ENCODE measurements at regions not wholly inside any gene's neighbourhood (a gene's known extent, or its start where the extent isn't known, plus 50 kb on each side); places are given as distances from the start of the nearest gene placed in this dataset.

GRCh38 chr12:67526129-67526528, 122.4 kb upstream of the DYRK2 start:
- peak overlapping the region; percentile 21 to 97 (median 88); a peak in 5 of 7 replicates for H3K27ac Mint-ChIP-seq
- DNase-seq = no peak
- TF ChIP-seq CTCF (conservative IDR thresholded peaks at IDR 0.05) = no peak
- Histone ChIP-seq H3K14ac (ENCODE audit: insufficient read depth, low read length) (no peak overlapping the region), H3K4me1 (ENCODE audit: insufficient read depth, low read length) (peaks cover 10% of the 10 kb centered on the region; the same call in 1 of the 2 replicates), H2BK20ac (ENCODE audit: low read depth, low read length, poor library complexity, severe bottlenecking) (no peak overlapping the region), H3K27ac (ENCODE audit: insufficient read length, low read depth, low read length) (peak overlapping the region; percentile 15), H2BK15ac (ENCODE audit: low read depth, low read length) (no peak overlapping the region), H4K8ac (replicated peaks; ENCODE audit: insufficient read length, low read depth, low read length) (no peak overlapping the region), H3K79me1 (ENCODE audit: insufficient read depth, low read depth, low read length, poor library complexity, severe bottlenecking) (no peaks in the 10 kb centered on the region), H3K4ac (ENCODE audit: low read depth, low read length) (no peak overlapping the region), H4K20me1 (ENCODE audit: control insufficient read depth, insufficient read depth, insufficient read length) (no peaks in the 10 kb centered on the region), H3K9ac (ENCODE audit: extremely low read depth, insufficient read length, low read length) (no peak overlapping the region), H3K4me2 (ENCODE audit: insufficient read depth, insufficient read length, low read length) (no peak overlapping the region), H4K91ac (ENCODE audit: insufficient read length, low read depth, low read length) (no peak overlapping the region), H3K23ac (ENCODE audit: insufficient read length, low read depth, low read length) (no peak overlapping the region), H3K23me2 (ENCODE audit: insufficient read length, low read depth, low read length, poor library complexity, severe bottlenecking) (no peaks in the 10 kb centered on the region), H3T11ph (ENCODE audit: low read length) (no peak overlapping the region), H3K79me2 (ENCODE audit: insufficient read depth, low read length) (no peaks in the 10 kb centered on the region), H2BK5ac (ENCODE audit: insufficient read length, low read length) (no peak overlapping the region), H3K27me3 (ENCODE audit: insufficient read depth, low read length) (no peaks in the 10 kb centered on the region), H2BK120ac (ENCODE audit: low read depth, low read length, poor library complexity, severe bottlenecking) (no peak overlapping the region), H3K56ac (ENCODE audit: insufficient read length, low read depth, low read length) (no peak overlapping the region), H2AFZ (ENCODE audit: low read length) (no peak overlapping the region), H3K9me3 (ENCODE audit: control insufficient read depth, low read depth, low read length) (no peaks in the 10 kb centered on the region), H4K5ac (ENCODE audit: insufficient read length, low read depth, low read length) (no peak overlapping the region), H3K18ac (ENCODE audit: insufficient read length, low read depth, low read length) (no peak overlapping the region), H2BK12ac (ENCODE audit: insufficient read length, low read depth, low read length) (no peak overlapping the region), H2AK5ac (ENCODE audit: insufficient read length, low read length) (no peak overlapping the region)
- H3K36me3 Mint-ChIP-seq (ENCODE audit: insufficient read depth in 1 of 3, low read depth in 3 of 3) = no peaks in the 10 kb centered on the region
- no peak overlapping the region for H3K4me3 Mint-ChIP-seq
- no peaks in the 10 kb centered on the region; the same call in none of the 2 replicates for H3K27me3 Mint-ChIP-seq (ENCODE audit: low read depth)
- no peaks in the 10 kb centered on the region for H3K9me3 Mint-ChIP-seq
- H3K4me1 Mint-ChIP-seq = peaks cover 42 to 50% of the 10 kb centered on the region in 2 experiments
